T47D (cell line): ENCODE measurements at regions not wholly inside any gene's neighbourhood (a gene's known extent, or its start where the extent isn't known, plus 50 kb on each side); places are given as distances from the start of the nearest gene placed in this dataset.

Source experiments
- DNase-seq, 2 experiments: peaks; one replicate each; pipeline versions ENCODE4 v3.0.0 to v3.0.0-alpha.2; 2011 to 2012; ENCODE audit warnings: low read depth in 1 of 2, low spot score in 1 of 2
- JUND ChIP-seq: IDR thresholded peaks from 2 replicates; pipeline ENCODE4 v1.6.1; 2012; ENCODE audit warnings: low read depth
- in situ Hi-C: cut with HindIII; loops from 2 replicates; pipeline ENCODE4 v1.10.0; 2016; ENCODE audit warnings: low sequenced_read_pairs, low pct_unique_long_range_greater_than_20kb

- in situ Hi-C loops, result no loop called here
- DNase-seq, result no peak
- TF ChIP-seq JUND, result no peak
Measured at GRCh38 chr5:53426878-53427277, 53.6 kb upstream of the FST start.

GRCh38 chr5:53427965-53428364, 52.5 kb upstream of the FST start:
- no peak for TF ChIP-seq JUND
- in situ Hi-C loops, result no loop called here
- DNase-seq, result no peak

- no peak for DNase-seq
- in situ Hi-C loops, result no loop called here
- TF ChIP-seq JUND, result no peak
Measured at GRCh38 chr5:53429706-53430105, 50.7 kb upstream of the FST start.

GRCh38 chr5:53430618-53431252, 49.7 kb upstream of the FST start:
- TF ChIP-seq JUND, result no peak
- peak in 1 of 2 experiments; percentile 51 for DNase-seq
- in situ Hi-C loops, result no loop called here
